MG63 (cell line): ENCODE measurements at regions not wholly inside any gene's neighbourhood (a gene's known extent, or its start where the extent isn't known, plus 50 kb on each side); places are given as distances from the start of the nearest gene placed in this dataset.
"Not testable (repeated sequence)": the region's sequence is repeated elsewhere in the genome, so short reads cannot be mapped to it uniquely, and the experiment has no call there.

Experiments
- DNase-seq: peaks from one replicate; pipeline ENCODE4 v3.0.0-alpha.2; 2020
- H3K27me3 ChIP-seq: fragments of 250-450 bp; sonication (Bioruptor Pico); 2 replicates; pipeline ENCODE4 v1.5.1; 2020; ENCODE audit warnings: mild to moderate bottlenecking, moderate library complexity
- H3K36me3 ChIP-seq: fragments of 250-450 bp; sonication (Bioruptor Pico); 2 replicates; pipeline ENCODE4 v1.5.1; 2020; ENCODE audit warnings: mild to moderate bottlenecking, moderate library complexity
- H3K4me3 ChIP-seq: fragments of 250-450 bp; sonication (Bioruptor Pico); 2 replicates; pipeline ENCODE4 v1.5.1; 2020; ENCODE audit warnings: mild to moderate bottlenecking, moderate library complexity
- H3K9me3 ChIP-seq: fragments of 250-450 bp; sonication (Bioruptor Pico); 2 replicates; pipeline ENCODE4 v1.5.1; 2020; ENCODE audit warnings: mild to moderate bottlenecking, moderate library complexity

- H3K4me3 ChIP-seq = no peak overlapping the region
Measured at GRCh38 chr2:194954218-194954617, 702.8 kb upstream of the SLC39A10 start.

GRCh38 chr2:194946826-194947225 is 710.2 kb upstream of the SLC39A10 start:
- Histone ChIP-seq H3K36me3 (no peaks in the 10 kb centered on the region), H3K27me3 (no peaks in the 10 kb centered on the region), H3K4me3 (no peak overlapping the region), H3K9me3 (no peaks in the 10 kb centered on the region)
- no peak for DNase-seq

More at GRCh38 chr2:194954218-194954617, 702.8 kb upstream of the SLC39A10 start:
- no peak for DNase-seq
- Histone ChIP-seq H3K9me3 (no peaks in the 10 kb centered on the region), H3K27me3 (no peaks in the 10 kb centered on the region), H3K36me3 (no peaks in the 10 kb centered on the region)

GRCh38 chr2:194938066-194938465 is 719.0 kb upstream of the SLC39A10 start:
- Histone ChIP-seq H3K36me3 (no peaks in the 10 kb centered on the region), H3K9me3 (no peaks in the 10 kb centered on the region), H3K27me3 (no peaks in the 10 kb centered on the region), H3K4me3 (no peak overlapping the region)
- DNase-seq = no peak

- Histone ChIP-seq H3K4me3 (no peak overlapping the region), H3K36me3 (no peaks in the 10 kb centered on the region), H3K27me3 (no peaks in the 10 kb centered on the region), H3K9me3 (no peaks in the 10 kb centered on the region)
- DNase-seq = no peak
Measured at GRCh38 chr2:194927489-194927888, 729.5 kb upstream of the SLC39A10 start.

GRCh38 chr2:194926873-194927272 is 730.2 kb upstream of the SLC39A10 start:
- Histone ChIP-seq H3K4me3 (no peak overlapping the region), H3K9me3 (no peaks in the 10 kb centered on the region), H3K27me3 (no peaks in the 10 kb centered on the region), H3K36me3 (no peaks in the 10 kb centered on the region)
- no peak for DNase-seq

GRCh38 chr2:194925742-194926141 is 731.3 kb upstream of the SLC39A10 start:
- DNase-seq = no peak
- Histone ChIP-seq H3K9me3 (no peaks in the 10 kb centered on the region), H3K4me3 (no peak overlapping the region), H3K27me3 (no peaks in the 10 kb centered on the region), H3K36me3 (no peaks in the 10 kb centered on the region)

- no peaks in the 10 kb centered on the region for H3K27me3 ChIP-seq
- no peak overlapping the region for H3K4me3 ChIP-seq
- DNase-seq = no peak
- H3K9me3 ChIP-seq = no peaks in the 10 kb centered on the region
- no peaks in the 10 kb centered on the region for H3K36me3 ChIP-seq
Measured at GRCh38 chr2:194917519-194917918, 739.5 kb upstream of the SLC39A10 start.

GRCh38 chr2:194915485-194915884 is 741.5 kb upstream of the SLC39A10 start:
- H3K27me3 ChIP-seq = no peaks in the 10 kb centered on the region
- no peak overlapping the region for H3K4me3 ChIP-seq
- H3K9me3 ChIP-seq = no peaks in the 10 kb centered on the region
- DNase-seq = no peak
- H3K36me3 ChIP-seq = no peaks in the 10 kb centered on the region

- Histone ChIP-seq H3K4me3 (no peak overlapping the region), H3K36me3 (no peaks in the 10 kb centered on the region), H3K27me3 (no peaks in the 10 kb centered on the region), H3K9me3 (no peaks in the 10 kb centered on the region)
- DNase-seq = no peak
Measured at GRCh38 chr2:194907569-194907968, 749.5 kb upstream of the SLC39A10 start.

GRCh38 chr2:194896871-194897270 is 760.2 kb upstream of the SLC39A10 start:
- Histone ChIP-seq H3K27me3 (no peaks in the 10 kb centered on the region), H3K36me3 (no peaks in the 10 kb centered on the region), H3K9me3 (no peaks in the 10 kb centered on the region), H3K4me3 (no peak overlapping the region)
- no peak for DNase-seq

- no peaks in the 10 kb centered on the region for H3K27me3 ChIP-seq
- no peak overlapping the region for H3K4me3 ChIP-seq
- H3K9me3 ChIP-seq = no peaks in the 10 kb centered on the region
- H3K36me3 ChIP-seq = no peaks in the 10 kb centered on the region
- DNase-seq = no peak
Measured at GRCh38 chr2:194883711-194884110, 773.3 kb upstream of the SLC39A10 start.

GRCh38 chr2:194870974-194871535 is 786.0 kb upstream of the SLC39A10 start:
- Histone ChIP-seq H3K4me3 (no peak overlapping the region), H3K9me3 (no peaks in the 10 kb centered on the region), H3K27me3 (no peaks in the 10 kb centered on the region), H3K36me3 (no peaks in the 10 kb centered on the region)
- no peak for DNase-seq

- DNase-seq = no peak
Measured at GRCh38 chr2:194867328-194867727, 789.7 kb upstream of the SLC39A10 start.

GRCh38 chr2:194854941-194855340 is 802.1 kb upstream of the SLC39A10 start:
- H3K27me3 ChIP-seq = no peaks in the 10 kb centered on the region
- H3K4me3 ChIP-seq = no peak overlapping the region
- no peaks in the 10 kb centered on the region for H3K9me3 ChIP-seq
- no peaks in the 10 kb centered on the region for H3K36me3 ChIP-seq
- no peak for DNase-seq

More at GRCh38 chr2:194867328-194867727, 789.7 kb upstream of the SLC39A10 start:
- Histone ChIP-seq H3K9me3 (no peaks in the 10 kb centered on the region), H3K4me3 (no peak overlapping the region), H3K36me3 (no peaks in the 10 kb centered on the region), H3K27me3 (no peaks in the 10 kb centered on the region)

GRCh38 chr2:194842871-194843270 is 814.2 kb upstream of the SLC39A10 start:
- no peaks in the 10 kb centered on the region for H3K27me3 ChIP-seq

GRCh38 chr2:194834371-194834770 is 822.7 kb upstream of the SLC39A10 start:
- not testable (repeated sequence) for H3K36me3 ChIP-seq, H3K4me3 ChIP-seq, H3K9me3 ChIP-seq, DNase-seq, H3K27me3 ChIP-seq

More at GRCh38 chr2:194842871-194843270, 814.2 kb upstream of the SLC39A10 start:
- Histone ChIP-seq H3K4me3 (no peak overlapping the region), H3K9me3 (no peaks in the 10 kb centered on the region), H3K36me3 (no peaks in the 10 kb centered on the region)
- no peak for DNase-seq

- Histone ChIP-seq H3K9me3 (no peaks in the 10 kb centered on the region), H3K4me3 (no peak overlapping the region), H3K36me3 (no peaks in the 10 kb centered on the region), H3K27me3 (no peaks in the 10 kb centered on the region)
- DNase-seq = no peak
Measured at GRCh38 chr2:194826241-194826640, 830.8 kb upstream of the SLC39A10 start.

- no peaks in the 10 kb centered on the region for H3K27me3 ChIP-seq
Measured at GRCh38 chr2:194824450-194824849, 832.6 kb upstream of the SLC39A10 start.

GRCh38 chr2:194822657-194823056 is 834.4 kb upstream of the SLC39A10 start:
- Histone ChIP-seq H3K4me3 (no peak overlapping the region), H3K9me3 (no peaks in the 10 kb centered on the region), H3K27me3 (no peaks in the 10 kb centered on the region), H3K36me3 (no peaks in the 10 kb centered on the region)
- DNase-seq = no peak

More at GRCh38 chr2:194824450-194824849, 832.6 kb upstream of the SLC39A10 start:
- no peak for DNase-seq
- Histone ChIP-seq H3K9me3 (no peaks in the 10 kb centered on the region), H3K4me3 (no peak overlapping the region), H3K36me3 (no peaks in the 10 kb centered on the region)
